Kidney (tissue), 13 donors: ENCODE measurements at regions not wholly inside any gene's neighbourhood (a gene's known extent, or its start where the extent isn't known, plus 50 kb on each side); places are given as distances from the start of the nearest gene placed in this dataset.

Experiments
- DNase-seq, 5 donors: peaks; one replicate each; pipeline ENCODE4 v3.0.0-alpha.2; 2013 to 2020
- FAIRE-seq: peaks from 2 replicates; lab custom pipeline; 2012; peaks lifted over from hg19 to GRCh38; lab: Jason Lieb, UNC
- H3K27ac ChIP-seq, 2 donors: one replicate each; pipeline ENCODE4 v1.7.0; 2013; ENCODE audit warnings: low read depth in 2 of 2, low read length in 2 of 2, inconsistent platforms in 1 of 2
- H3K27me3 ChIP-seq: one replicate; pipeline ENCODE4 v1.7.1; 2013; ENCODE audit warnings: low read length, inconsistent platforms; ENCODE audit not compliant: control insufficient read depth, insufficient read depth
- H3K36me3 ChIP-seq, 3 donors: one replicate each; pipeline versions ENCODE4 v1.7.0 to v1.7.1; 2013; ENCODE audit warnings: low read length in 3 of 3, control low read depth in 1 of 3, inconsistent platforms in 1 of 3; ENCODE audit not compliant: insufficient read depth in 3 of 3, control insufficient read depth in 2 of 3
- H3K4me1 ChIP-seq, 3 donors: one replicate each; pipeline versions ENCODE4 v1.7.0 to v1.7.1; 2013; ENCODE audit warnings: low read length in 3 of 3, inconsistent platforms in 1 of 3, low read depth in 1 of 3; ENCODE audit not compliant: control insufficient read depth in 2 of 3, insufficient read depth in 2 of 3
- H3K4me3 ChIP-seq, 3 donors: one replicate each; pipeline versions ENCODE4 v1.7.0 to v1.8.1; 2013; ENCODE audit warnings: low read length in 3 of 3, control low read depth in 1 of 3, inconsistent platforms in 1 of 3
- H3K9ac ChIP-seq, 3 donors: one replicate each; pipeline versions ENCODE4 v1.7.0 to v1.7.1; 2013; ENCODE audit warnings: low read length in 3 of 3, control low read depth in 1 of 3, inconsistent platforms in 1 of 3
- H3K9me3 ChIP-seq, 3 donors: one replicate each; pipeline versions ENCODE4 v1.7.0 to v1.7.1; 2013; ENCODE audit warnings: low read length in 3 of 3, control low read depth in 1 of 3, inconsistent platforms in 1 of 3; ENCODE audit not compliant: control insufficient read depth in 2 of 3, insufficient read depth in 1 of 3
- CTCF ChIP-seq: IDR thresholded peaks from 3 replicates; pipeline ENCODE4 v1.5.1; 2012; ENCODE audit warnings: mild to moderate bottlenecking, moderate library complexity, borderline replicate concordance; ENCODE audit not compliant: insufficient read depth; ENCODE audit errors: extremely low read depth
- intact Hi-C: fragments of 100-400 bp; cut with DNase I; formaldehyde crosslinking; loops from one replicate; pipeline ENCODE4 v1.11.1; 2022
- donor health status: control.
- donor health status: control.
- donor health status: control.
- donor health status: control.
- donor health status: control.
- donor health status: DM: yes; HTN: yes; CAD: no.
- donor health status: Normal renal cell carcinoma (clear cell type).

- FAIRE-seq, result no peak
- Histone ChIP-seq H3K36me3 (no peaks in the 10 kb centered on the region), H3K9me3 (no peaks in the 10 kb centered on the region), H3K4me3 (no peak overlapping the region), H3K4me1 (no peaks in the 10 kb centered on the region), H3K27ac (no peak overlapping the region), H3K27me3 (no peaks in the 10 kb centered on the region), H3K9ac (no peak overlapping the region)
- DNase-seq, result no peak
- no peak for TF ChIP-seq CTCF
- intact Hi-C loops, result no loop called here
These were observed 88.6 kb upstream of the GNG12 start for GRCh38 chr1:67921725-67922489.

GRCh38 chr1:67919274-67920072 is 86.2 kb upstream of the GNG12 start:
- intact Hi-C loops, result no loop called here
- TF ChIP-seq CTCF, result no peak
- Histone ChIP-seq H3K36me3 (no peaks in the 10 kb centered on the region), H3K9me3 (no peaks in the 10 kb centered on the region), H3K27me3 (no peaks in the 10 kb centered on the region), H3K9ac (no peak overlapping the region), H3K4me3 (no peak overlapping the region), H3K4me1 (no peaks in the 10 kb centered on the region), H3K27ac (no peak overlapping the region)
- no peak for FAIRE-seq
- DNase-seq, result no peak

DNA sequence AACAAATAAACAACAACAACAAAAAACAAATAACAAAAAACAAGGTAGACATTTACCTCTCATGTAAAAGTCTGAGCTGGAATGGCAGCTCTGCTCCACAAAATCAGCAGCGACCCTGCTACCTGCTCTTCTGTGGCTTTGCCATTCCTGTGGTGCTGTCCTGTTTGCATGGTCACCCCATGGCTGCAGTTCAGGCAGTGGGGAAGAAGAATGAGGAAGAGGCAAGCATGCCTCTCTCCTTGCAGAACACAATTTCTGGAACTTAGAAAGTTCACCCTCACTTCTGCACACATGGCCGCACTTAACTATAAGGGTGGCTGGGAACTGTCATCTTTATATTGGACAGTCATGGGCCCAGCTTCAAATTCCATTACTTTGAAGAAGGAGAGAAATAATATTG is 84.8 kb upstream of the GNG12 start:
- no peaks in the 10 kb centered on the region for H3K27me3 ChIP-seq
- no peak overlapping the region for H3K9ac ChIP-seq
- TF ChIP-seq CTCF, result no peak
- no peaks in the 10 kb centered on the region for H3K36me3 ChIP-seq
- H3K4me3 ChIP-seq, result no peak overlapping the region
- intact Hi-C loops, result no loop called here
- no peaks in the 10 kb centered on the region for H3K9me3 ChIP-seq
- FAIRE-seq (no peak), DNase-seq (no peak)
- H3K4me1 ChIP-seq, result no peaks in the 10 kb centered on the region
- H3K27ac ChIP-seq, result no peak overlapping the region
